Fibroblast of skin of abdomen (primary cell): ENCODE measurements at regions not wholly inside any gene's neighbourhood (a gene's known extent, or its start where the extent isn't known, plus 50 kb on each side); places are given as distances from the start of the nearest gene placed in this dataset.

ENCODE experiments used
- DNase-seq: peaks from one replicate; pipeline ENCODE4 v3.0.0-alpha.2; 2013

GRCh38 chr20:6831461-6831860 lies 64.0 kb downstream of the BMP2 start:
- no peak for DNase-seq

DNA sequence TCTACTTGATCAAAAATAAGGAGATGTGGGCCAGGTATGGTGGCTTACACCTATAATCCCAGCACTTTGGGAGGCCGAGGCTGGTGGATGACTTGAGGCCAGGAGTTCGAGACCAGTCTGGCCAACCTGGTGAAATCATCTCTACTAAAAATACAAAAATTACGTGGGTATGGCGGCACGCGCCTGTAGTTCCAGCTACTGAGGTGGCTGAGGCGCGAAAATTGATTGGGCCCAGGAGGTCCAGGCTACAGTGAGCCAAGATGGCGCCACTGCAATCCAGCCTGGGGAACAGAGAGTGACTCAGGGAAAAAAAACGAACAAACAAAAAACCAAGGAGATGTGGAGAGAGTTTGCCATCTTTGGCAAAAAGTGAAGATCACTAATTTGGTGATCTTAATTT lies 65.3 kb downstream of the BMP2 start:
- no peak for DNase-seq

- no peak for DNase-seq
Observed at GRCh38 chr20:6835609-6836008, 68.1 kb downstream of the BMP2 start.

DNA sequence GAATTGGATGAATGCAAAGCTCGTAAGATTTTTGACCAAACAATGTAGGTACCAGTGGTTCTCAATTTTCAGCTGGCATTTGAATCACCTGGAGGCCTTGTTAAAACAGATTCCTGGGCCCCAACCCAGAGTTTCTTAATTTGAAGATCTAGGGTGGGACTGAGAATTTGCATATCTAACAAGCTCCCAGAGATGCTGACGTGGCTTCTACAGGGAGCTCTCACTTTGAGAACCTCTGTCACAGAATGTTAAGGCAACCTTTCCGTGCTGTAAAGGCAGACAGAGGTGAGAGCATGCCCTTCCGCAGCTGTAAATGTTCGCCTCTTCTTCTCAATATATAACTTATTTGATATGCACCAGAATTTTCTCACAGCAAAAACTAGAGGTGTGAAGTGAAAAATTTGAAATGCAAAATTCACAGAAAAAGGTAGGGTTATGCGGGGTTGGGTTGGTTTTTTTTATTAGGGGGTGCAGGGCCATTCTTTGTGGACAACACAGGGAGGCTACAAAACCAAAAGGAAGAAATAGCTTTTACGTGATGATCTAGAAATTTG lies 69.4 kb downstream of the BMP2 start:
- DNase-seq: no peak

DNA sequence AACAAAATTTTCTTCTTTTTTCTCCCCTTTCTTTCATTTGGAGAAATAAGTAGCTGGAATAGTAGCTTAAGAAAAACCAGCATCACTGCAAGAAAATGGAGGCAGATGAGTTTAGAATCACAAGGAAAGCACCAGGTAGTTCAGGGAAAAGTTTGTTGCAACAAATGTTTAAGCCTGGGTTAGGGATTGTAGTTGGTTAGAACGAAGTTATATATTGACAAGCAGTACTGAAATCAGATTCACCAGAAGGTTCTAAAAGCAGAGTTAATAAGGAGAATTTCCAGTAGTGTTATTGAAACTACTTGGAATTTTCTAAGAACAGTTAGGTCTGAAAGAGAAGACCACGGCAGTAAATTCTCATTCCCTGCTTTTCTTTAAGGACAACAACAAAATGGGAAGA lies 70.2 kb downstream of the BMP2 start:
- DNase-seq: no peak

GRCh38 chr20:6838181-6838826 lies 70.8 kb downstream of the BMP2 start:
- no peak for DNase-seq

GRCh38 chr20:6841128-6841527 lies 73.6 kb downstream of the BMP2 start:
- DNase-seq: no peak

DNA sequence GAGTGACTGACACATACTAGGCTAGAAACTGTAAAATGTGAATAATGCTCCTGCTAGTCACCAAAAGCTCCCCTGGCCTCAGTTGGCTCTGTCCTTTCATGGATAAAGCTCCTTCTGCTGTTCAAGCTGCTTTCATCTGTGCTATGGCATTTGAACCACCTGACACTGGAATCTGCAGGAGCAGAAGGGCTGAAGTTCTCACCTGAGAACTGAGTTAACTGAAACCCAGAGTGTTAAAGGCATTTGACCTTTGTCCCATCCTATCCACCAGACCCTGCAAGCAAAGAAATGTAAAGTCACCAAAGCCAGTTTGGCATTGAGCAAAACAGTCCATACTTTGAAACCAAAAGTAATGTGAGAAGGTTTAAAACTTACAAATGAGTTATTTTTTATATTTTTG lies 77.7 kb downstream of the BMP2 start:
- no peak for DNase-seq

GRCh38 chr20:6848041-6848440 lies 80.6 kb downstream of the BMP2 start:
- DNase-seq: no peak

- DNase-seq: no peak
Observed at GRCh38 chr20:6848992-6849391, 81.5 kb downstream of the BMP2 start.

GRCh38 chr20:6851136-6851535 lies 83.7 kb downstream of the BMP2 start:
- no peak for DNase-seq

GRCh38 chr20:6852478-6852877 lies 85.0 kb downstream of the BMP2 start:
- DNase-seq: no peak

DNA sequence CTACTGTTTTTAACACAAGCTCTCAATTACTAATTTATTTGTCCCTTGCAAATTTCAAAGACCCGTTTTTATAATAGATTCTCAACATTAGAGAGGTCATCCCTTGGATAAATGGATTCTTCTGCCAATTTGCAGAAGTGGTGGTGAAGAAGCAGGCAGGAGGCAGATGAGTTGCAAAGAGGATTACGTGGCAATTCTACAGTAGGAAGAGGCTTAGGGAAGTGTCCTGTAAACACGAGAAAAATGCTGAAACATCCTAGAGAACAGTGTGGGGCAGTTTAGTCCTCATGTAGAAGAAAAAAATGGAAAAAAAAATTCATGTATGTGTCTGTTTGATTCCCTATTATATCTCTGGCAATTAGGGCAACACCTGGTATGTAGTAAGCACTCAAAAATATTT lies 87.6 kb downstream of the BMP2 start:
- DNase-seq: no peak

DNA sequence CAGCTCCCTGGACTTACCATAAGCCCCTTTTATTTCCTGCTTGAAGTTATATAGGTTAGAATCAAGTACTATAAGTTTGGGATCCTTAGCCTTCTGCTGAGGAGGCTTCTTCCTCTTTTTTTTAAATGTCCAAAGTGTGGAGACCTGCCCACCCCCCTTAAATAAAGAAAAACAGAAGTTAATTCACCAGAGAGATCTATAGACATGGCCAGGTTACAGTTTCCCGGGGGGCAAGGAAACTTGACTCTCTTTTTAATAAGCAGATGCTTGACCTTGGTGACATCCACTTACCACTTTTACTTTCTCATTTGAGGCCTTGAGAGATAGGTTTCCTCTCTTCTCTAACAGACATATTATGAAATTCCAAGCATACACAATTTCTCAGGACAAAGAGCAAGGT lies 88.3 kb downstream of the BMP2 start:
- no peak for DNase-seq

DNA sequence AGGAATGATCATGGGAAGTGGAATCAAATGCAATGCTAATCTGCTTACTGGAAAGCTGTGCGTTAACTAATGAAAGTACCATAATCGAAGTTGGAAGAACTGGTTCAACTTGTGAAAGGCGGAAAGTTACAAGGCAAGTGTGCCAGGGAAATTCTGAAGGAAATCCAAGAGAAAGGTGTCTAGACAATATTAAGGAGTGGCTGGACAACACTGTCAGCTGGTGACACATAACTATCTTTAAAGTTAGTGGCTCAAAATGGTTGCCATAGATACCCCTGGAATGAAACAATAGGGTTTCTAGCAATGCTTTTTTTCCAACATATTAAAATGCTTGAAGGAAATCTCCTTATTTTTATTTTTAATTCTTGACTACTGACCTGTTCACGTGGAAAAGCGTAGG lies 90.4 kb downstream of the BMP2 start:
- DNase-seq: no peak

DNA sequence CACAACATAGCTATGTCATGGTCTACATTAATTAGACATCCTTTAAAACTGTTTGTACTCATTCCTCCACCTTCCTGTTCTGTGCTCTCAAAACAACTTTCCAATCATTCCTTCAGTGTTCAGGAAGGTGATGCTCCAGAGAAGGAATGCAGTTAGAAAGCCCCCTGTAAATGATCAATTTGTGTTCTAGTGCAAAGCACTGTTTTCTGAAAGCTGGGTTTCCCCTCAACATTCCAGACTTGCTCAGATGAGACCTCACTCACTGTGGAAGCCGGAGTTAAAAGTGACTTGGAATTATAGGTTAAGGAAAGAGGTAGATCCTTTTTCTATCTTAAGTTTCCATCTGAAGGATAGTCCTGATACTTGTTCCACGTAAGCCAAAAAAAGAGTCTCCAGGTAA lies 95.9 kb downstream of the BMP2 start:
- DNase-seq: no peak

- DNase-seq: no peak
Observed at GRCh38 chr20:6863798-6864201, 96.3 kb downstream of the BMP2 start.

DNA sequence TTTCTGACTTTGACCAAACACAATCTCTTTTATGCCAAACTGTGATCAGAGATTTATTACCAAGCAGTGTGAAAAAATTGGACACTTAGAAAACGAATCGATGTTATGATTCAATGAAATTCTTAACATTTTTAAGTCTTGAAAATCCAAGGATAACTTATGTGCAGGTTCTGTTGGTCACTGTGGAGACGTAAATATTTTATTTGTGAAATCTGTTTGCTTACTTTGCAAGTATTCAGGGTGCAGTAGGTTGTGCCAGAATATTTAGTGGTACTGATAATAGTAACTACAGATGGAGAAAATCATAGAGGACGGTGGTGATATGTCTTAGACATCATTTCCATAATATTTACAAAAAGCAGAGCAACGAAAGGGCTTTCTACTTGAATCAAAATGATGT lies 97.3 kb downstream of the BMP2 start:
- no peak for DNase-seq

GRCh38 chr20:6866741-6867140 lies 99.3 kb downstream of the BMP2 start:
- no peak for DNase-seq

GRCh38 chr20:6868861-6869260 lies 101.4 kb downstream of the BMP2 start:
- DNase-seq: no peak

DNA sequence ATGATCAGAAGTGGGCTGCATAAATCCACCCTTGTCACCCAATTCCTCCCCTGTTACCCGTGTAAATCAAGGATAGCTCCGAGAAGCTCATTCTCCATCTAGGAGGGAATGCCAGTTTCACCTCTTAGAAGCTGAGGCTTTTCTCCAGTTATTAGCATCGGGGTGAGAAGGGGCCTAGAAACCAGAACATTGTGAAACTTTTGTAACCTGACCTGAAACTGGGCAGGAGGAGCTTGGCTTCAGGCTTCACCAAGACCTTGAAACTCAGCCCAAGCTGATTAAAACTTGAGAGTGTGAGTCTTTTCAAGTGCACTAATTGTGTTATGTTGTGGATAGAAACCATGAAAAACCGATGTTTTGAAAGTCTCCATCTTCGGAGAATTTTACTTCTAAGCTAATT lies 103.1 kb downstream of the BMP2 start:
- DNase-seq: no peak

DNA sequence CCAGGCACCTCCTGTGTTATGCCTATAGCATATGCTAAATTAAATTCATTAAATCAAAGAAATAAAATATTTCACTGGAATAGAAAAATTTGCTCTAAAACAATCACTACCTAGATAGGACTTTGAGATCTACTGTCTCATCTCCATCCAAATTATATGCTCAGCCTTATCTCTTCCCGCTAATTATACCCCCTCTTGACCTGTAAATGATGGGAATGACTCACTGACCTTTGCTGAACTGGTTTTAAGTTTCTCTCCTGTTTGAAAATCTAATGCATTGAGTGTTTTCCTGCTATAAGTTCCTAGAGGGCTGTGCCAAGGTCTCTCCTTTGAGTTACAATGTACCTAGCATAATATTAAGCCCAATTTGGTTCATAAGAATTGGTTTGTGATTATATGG lies 110.1 kb downstream of the BMP2 start:
- DNase-seq: no peak

- DNase-seq: peak; percentile 95
Observed at GRCh38 chr20:6882561-6883291, 115.2 kb downstream of the BMP2 start.

- DNase-seq: no peak
Observed at GRCh38 chr20:6884114-6884513, 116.6 kb downstream of the BMP2 start.
